NCI-H446 treated with DMSO at 0.1 percent for 48 hours (cell line): ENCODE measurements at regions not wholly inside any gene's neighbourhood (a gene's known extent, or its start where the extent isn't known, plus 50 kb on each side); places are given as distances from the start of the nearest gene placed in this dataset.
"Not testable (repeated sequence)": the region's sequence is repeated elsewhere in the genome, so short reads cannot be mapped to it uniquely, and the experiment has no call there.

ENCODE experiments used
- DNase-seq: peaks from one replicate; lab custom pipeline; 2025; lab: John Stamatoyannopoulos, UW

- no peak for DNase-seq
Observed at GRCh38 chr5:57745700-57746651, 263.4 kb upstream of the ACTBL2 start.

- no peak for DNase-seq
Observed at GRCh38 chr5:57745029-57745428, 262.4 kb upstream of the ACTBL2 start.

GRCh38 chr5:57741336-57741735 lies 258.7 kb upstream of the ACTBL2 start:
- DNase-seq, result no peak

GRCh38 chr5:57738787-57739186 lies 256.2 kb upstream of the ACTBL2 start:
- no peak for DNase-seq

- no peak for DNase-seq
Observed at GRCh38 chr5:57738301-57738700, 255.7 kb upstream of the ACTBL2 start.

GRCh38 chr5:57736716-57737115 lies 254.1 kb upstream of the ACTBL2 start:
- DNase-seq, result no peak

GRCh38 chr5:57735279-57736153 lies 252.9 kb upstream of the ACTBL2 start:
- DNase-seq, result not testable (repeated sequence)

- DNase-seq, result no peak
Observed at GRCh38 chr5:57734296-57734695, 251.7 kb upstream of the ACTBL2 start.

GRCh38 chr5:57727591-57727990 lies 245.0 kb upstream of the ACTBL2 start:
- no peak for DNase-seq

GRCh38 chr5:57725658-57726504 lies 243.3 kb upstream of the ACTBL2 start:
- no peak for DNase-seq

- DNase-seq, result no peak
Observed at GRCh38 chr5:57724836-57725235, 242.2 kb upstream of the ACTBL2 start.

- DNase-seq, result no peak
Observed at GRCh38 chr5:57721226-57721625, 238.6 kb upstream of the ACTBL2 start.

GRCh38 chr5:57720656-57721055 lies 238.0 kb upstream of the ACTBL2 start:
- no peak for DNase-seq

- DNase-seq, result no peak
Observed at GRCh38 chr5:57719216-57719615, 236.6 kb upstream of the ACTBL2 start.

- no peak for DNase-seq
Observed at GRCh38 chr5:57718155-57718554, 235.5 kb upstream of the ACTBL2 start.

- DNase-seq, result no peak
Observed at GRCh38 chr5:57717555-57717954, 234.9 kb upstream of the ACTBL2 start.

- no peak for DNase-seq
Observed at GRCh38 chr5:57716661-57717060, 234.1 kb upstream of the ACTBL2 start.

- DNase-seq, result no peak
Observed at GRCh38 chr5:57715296-57715695, 232.7 kb upstream of the ACTBL2 start.

- DNase-seq, result not testable (repeated sequence)
Observed at GRCh38 chr5:57713535-57713934, 230.9 kb upstream of the ACTBL2 start.

GRCh38 chr5:57711946-57712345 lies 229.3 kb upstream of the ACTBL2 start:
- DNase-seq, result no peak

- DNase-seq, result no peak
Observed at GRCh38 chr5:57711471-57711870, 228.9 kb upstream of the ACTBL2 start.

- DNase-seq, result no peak
Observed at GRCh38 chr5:57710126-57710525, 227.5 kb upstream of the ACTBL2 start.
